Mucosa of descending colon (tissue), 3 donors: ENCODE measurements at regions not wholly inside any gene's neighbourhood (a gene's known extent, or its start where the extent isn't known, plus 50 kb on each side); places are given as distances from the start of the nearest gene placed in this dataset.

Experiments
- ATAC-seq: fragments of 200-7000 bp; cut with Tn5 transposase; one replicate; pipeline ENCODE4 v1.9.1; 2020; ENCODE audit warnings: mild to moderate bottlenecking, moderate library complexity
- DNase-seq, 3 donors: peaks; one replicate each; pipeline ENCODE4 v3.0.0-alpha.2; 2020
- H3K36me3 ChIP-seq: fragments of 200-600 bp; one replicate; pipeline ENCODE4 v1.8.0; 2021; ENCODE audit warnings: low read depth, mild to moderate bottlenecking
- H3K4me1 ChIP-seq: fragments of 200-600 bp; one replicate; pipeline ENCODE4 v1.8.0; 2021; ENCODE audit warnings: low read depth, mild to moderate bottlenecking
- H3K4me3 ChIP-seq: fragments of 200-600 bp; one replicate; pipeline ENCODE4 v1.8.0; 2021; ENCODE audit warnings: mild to moderate bottlenecking
- H3K9me3 ChIP-seq: fragments of 200-600 bp; one replicate; pipeline ENCODE4 v1.8.0; 2021; ENCODE audit warnings: mild to moderate bottlenecking
- intact Hi-C, 2 donors: fragments of 100-400 bp; cut with DNase I in 1 of 2; cut with micrococcal nuclease in 1 of 2; formaldehyde crosslinking; loops; one replicate each; pipeline versions ENCODE4 v1.11.0 to v1.11.1; 2022; cut with DNase I, micrococcal nuclease
- TF ChIP-seq, protein P1 (sequence below): fragments of 200-600 bp; IDR thresholded peaks from one replicate; pipeline ENCODE4 v1.8.0; 2022; ENCODE audit warnings: antibody characterized with exemption, mild to moderate bottlenecking
- donor health status: DM: no; HTN: no; CAD: no; lungs with moderate emphysema.
- donor health status: DM: no; HTN: no; CAD: no.
- donor health status: DM: no; HTN: yes; CAD: no.

DNA sequence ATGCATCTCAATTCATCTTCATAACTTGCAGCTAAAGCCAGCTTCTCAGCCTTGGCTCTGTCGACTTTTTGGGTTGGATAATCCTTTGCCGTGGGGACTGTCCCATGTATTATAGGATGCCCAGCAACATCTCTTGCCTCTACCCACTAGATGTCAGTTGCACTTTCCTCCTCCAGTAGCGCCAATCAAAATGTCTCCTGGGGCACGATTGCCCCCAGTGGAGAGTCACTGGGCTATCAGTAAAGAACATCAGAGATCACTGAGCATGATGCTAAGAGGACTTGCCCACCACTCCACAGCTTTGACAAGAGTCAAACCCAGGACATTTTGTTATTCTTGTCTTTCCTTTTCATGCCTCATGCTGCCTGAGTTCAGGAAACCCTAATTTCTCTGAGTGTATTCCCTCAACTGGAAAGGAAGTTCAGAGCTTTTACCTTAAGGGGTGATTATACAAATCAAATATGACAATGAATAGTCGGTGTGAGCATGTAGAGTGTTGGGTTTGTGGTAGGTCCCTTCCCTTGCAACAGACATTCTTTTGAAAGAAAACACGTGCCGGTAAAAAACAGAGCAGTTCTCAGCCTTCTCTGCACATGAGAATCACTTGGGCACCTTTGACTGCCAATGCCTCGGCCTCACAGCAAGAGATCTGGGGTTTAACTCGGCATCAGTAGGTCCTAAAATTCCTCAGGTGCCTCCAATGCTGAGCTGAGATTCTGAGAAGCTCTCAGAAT is 980.6 kb downstream of the VRK1 start:
- H3K4me3 ChIP-seq = no peak overlapping the region
- H3K9me3 ChIP-seq = no peaks in the 10 kb centered on the region
- DNase-seq (no peak), ATAC-seq (no peak)
- no peaks in the 10 kb centered on the region for H3K36me3 ChIP-seq
- intact Hi-C loops = no loop called here
- TF ChIP-seq, protein P1, sequence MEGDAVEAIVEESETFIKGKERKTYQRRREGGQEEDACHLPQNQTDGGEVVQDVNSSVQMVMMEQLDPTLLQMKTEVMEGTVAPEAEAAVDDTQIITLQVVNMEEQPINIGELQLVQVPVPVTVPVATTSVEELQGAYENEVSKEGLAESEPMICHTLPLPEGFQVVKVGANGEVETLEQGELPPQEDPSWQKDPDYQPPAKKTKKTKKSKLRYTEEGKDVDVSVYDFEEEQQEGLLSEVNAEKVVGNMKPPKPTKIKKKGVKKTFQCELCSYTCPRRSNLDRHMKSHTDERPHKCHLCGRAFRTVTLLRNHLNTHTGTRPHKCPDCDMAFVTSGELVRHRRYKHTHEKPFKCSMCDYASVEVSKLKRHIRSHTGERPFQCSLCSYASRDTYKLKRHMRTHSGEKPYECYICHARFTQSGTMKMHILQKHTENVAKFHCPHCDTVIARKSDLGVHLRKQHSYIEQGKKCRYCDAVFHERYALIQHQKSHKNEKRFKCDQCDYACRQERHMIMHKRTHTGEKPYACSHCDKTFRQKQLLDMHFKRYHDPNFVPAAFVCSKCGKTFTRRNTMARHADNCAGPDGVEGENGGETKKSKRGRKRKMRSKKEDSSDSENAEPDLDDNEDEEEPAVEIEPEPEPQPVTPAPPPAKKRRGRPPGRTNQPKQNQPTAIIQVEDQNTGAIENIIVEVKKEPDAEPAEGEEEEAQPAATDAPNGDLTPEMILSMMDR = no peak
- no peaks in the 10 kb centered on the region for H3K4me1 ChIP-seq

DNA sequence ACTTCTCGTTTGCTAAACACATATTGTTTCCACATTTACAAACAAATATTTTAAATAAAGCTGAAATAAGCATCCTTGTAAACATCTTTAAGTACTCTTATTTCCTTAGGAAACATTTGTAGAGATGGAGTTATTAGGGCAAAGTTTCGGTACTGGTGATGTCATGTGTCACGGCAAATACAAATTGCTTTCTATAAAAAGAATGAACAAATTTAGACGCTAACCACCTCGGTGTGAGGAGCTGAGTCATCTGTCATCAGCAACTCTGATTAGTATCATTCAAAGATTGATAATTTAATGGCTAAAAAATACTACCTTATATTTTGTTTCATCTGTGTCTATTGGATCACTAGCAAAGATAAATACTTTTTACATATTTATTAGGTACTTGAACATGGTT is 982.0 kb downstream of the VRK1 start:
- intact Hi-C loops = no loop called here
- H3K36me3 ChIP-seq = no peaks in the 10 kb centered on the region
- DNase-seq (no peak), ATAC-seq (no peak)
- H3K9me3 ChIP-seq = no peaks in the 10 kb centered on the region
- H3K4me1 ChIP-seq = no peaks in the 10 kb centered on the region
- TF ChIP-seq, protein P1 = no peak
- H3K4me3 ChIP-seq = no peak overlapping the region

DNA sequence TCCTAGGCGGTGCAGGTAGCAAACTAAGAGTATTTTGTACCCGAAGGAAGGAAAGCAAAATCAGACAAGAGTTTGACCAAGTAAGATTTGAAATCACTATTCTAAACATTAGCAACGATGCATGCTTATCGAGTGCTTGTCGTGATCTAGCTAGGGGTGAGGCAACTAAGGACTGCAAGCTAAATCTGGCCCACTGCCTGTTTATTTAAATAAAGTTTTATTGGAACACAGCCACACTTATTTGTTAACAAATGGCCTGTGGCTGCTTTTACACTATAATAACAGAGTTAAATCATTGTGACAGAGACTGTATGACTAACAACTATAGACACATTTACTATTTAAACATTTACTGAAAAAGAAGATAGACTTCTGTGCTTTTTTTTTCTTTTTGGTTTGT is 983.6 kb downstream of the VRK1 start:
- ATAC-seq (no peak), DNase-seq (no peak)
- no peaks in the 10 kb centered on the region for H3K36me3 ChIP-seq
- H3K4me3 ChIP-seq = no peak overlapping the region
- H3K9me3 ChIP-seq = no peaks in the 10 kb centered on the region
- intact Hi-C loops = no loop called here
- TF ChIP-seq, protein P1 = no peak
- H3K4me1 ChIP-seq = no peaks in the 10 kb centered on the region

GRCh38 chr14:97781961-97782360 is 984.8 kb downstream of the VRK1 start:
- TF ChIP-seq, protein P1 = no peak
- intact Hi-C loops = no loop called here
- Histone ChIP-seq H3K9me3 (no peaks in the 10 kb centered on the region), H3K36me3 (no peaks in the 10 kb centered on the region), H3K4me1 (no peaks in the 10 kb centered on the region), H3K4me3 (no peak overlapping the region)
- no peak for DNase-seq
- ATAC-seq = no peak

DNA sequence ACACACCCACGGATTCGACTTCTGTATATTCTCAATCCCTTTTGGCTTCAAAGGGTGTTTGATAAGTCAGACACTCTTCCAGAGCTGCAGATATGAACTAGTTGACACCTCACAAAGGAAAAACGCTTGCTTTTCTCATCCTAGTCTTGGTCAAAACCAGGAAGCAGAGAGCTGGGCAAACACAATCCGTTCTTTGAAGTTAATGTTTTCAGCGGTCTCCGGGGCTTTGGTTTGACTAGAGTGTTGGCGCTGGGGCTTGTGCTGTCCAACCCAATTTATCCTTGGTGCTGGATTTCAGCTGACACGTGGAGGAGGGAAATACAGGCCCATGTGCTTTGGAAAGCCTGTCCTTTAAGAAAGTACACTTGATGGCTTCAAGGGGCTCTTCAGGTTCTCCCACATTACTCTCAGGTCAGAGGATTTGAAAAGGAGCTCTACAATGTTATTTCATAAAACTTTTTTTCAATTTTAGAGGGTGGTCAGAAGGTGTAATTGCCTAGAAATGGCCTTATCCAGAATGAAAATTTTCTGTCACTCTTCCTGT is 985.8 kb downstream of the VRK1 start:
- no peak overlapping the region for H3K4me3 ChIP-seq
- intact Hi-C loops = no loop called here
- ATAC-seq = no peak
- DNase-seq = no peak
- TF ChIP-seq, protein P1 = no peak
- no peaks in the 10 kb centered on the region for H3K9me3 ChIP-seq
- H3K4me1 ChIP-seq = no peaks in the 10 kb centered on the region
- no peaks in the 10 kb centered on the region for H3K36me3 ChIP-seq
